Tibial nerve (tissue), 4 donors: ENCODE measurements at regions not wholly inside any gene's neighbourhood (a gene's known extent, or its start where the extent isn't known, plus 50 kb on each side); places are given as distances from the start of the nearest gene placed in this dataset.

Experiments used
- DNase-seq, 2 donors: peaks; one replicate each; pipeline ENCODE4 v3.0.0-alpha.2; 2019; ENCODE audit warnings: low spot score in 2 of 2
- H3K27ac ChIP-seq, 4 donors: fragments of 200-600 bp; sonication (generic) in 3 of 4; one replicate each; pipeline ENCODE4 v1.5.1; 2017 to 2019; ENCODE audit warnings: mild to moderate bottlenecking in 1 of 4
- H3K27me3 ChIP-seq, 2 donors: fragments of 200-600 bp; sonication (generic) in 1 of 2; one replicate each; pipeline versions ENCODE4 v1.5.1 to v1.6.0; 2017 to 2019
- H3K36me3 ChIP-seq, 3 donors: fragments of 200-600 bp; sonication (generic); one replicate each; pipeline ENCODE4 v1.5.1; 2018 to 2019
- H3K4me1 ChIP-seq, 4 donors: fragments of 200-600 bp; sonication (generic) in 3 of 4; one replicate each; pipeline ENCODE4 v1.5.1; 2017 to 2019
- H3K4me3 ChIP-seq, 4 donors: fragments of 200-600 bp; sonication (generic) in 3 of 4; one replicate each; pipeline ENCODE4 v1.5.1; 2017 to 2019; ENCODE audit warnings: mild to moderate bottlenecking in 1 of 4, moderate library complexity in 1 of 4
- H3K9me3 ChIP-seq, 4 donors: fragments of 200-600 bp; sonication (generic) in 3 of 4; one replicate each; pipeline ENCODE4 v1.5.1; 2017 to 2019
- EP300 ChIP-seq, 2 donors: sonication (generic); formaldehyde crosslinking; IDR thresholded peaks; one replicate each; pipeline ENCODE4 v1.6.1; 2017; ENCODE audit warnings: antibody characterized with exemption in 2 of 2, mild to moderate bottlenecking in 1 of 2
- POLR2A ChIP-seq, 2 donors: fragments of 450-650 bp; IDR thresholded peaks; one replicate each; pipeline ENCODE4 v1.6.1; 2017; ENCODE audit warnings: antibody characterized with exemption in 2 of 2, mild to moderate bottlenecking in 2 of 2, moderate library complexity in 2 of 2
- WGBS, 2 donors: methylation state at CpG; one replicate each; pipeline ENCODE4 v1.1.5; 2018; 5-methylcytosine and 5-hydroxymethylcytosine counted together
- TF ChIP-seq, protein P1 (sequence below), 5 experiments: fragments of 200-600 bp in 3 of 5; fragments of 450-650 bp in 2 of 5; sonication (generic) in 3 of 5; IDR thresholded peaks; one replicate each; pipeline ENCODE4 v1.5.1; 2016 to 2019; ENCODE audit warnings: antibody characterized with exemption in 5 of 5, mild to moderate bottlenecking in 3 of 5, moderate library complexity in 2 of 5

DNA sequence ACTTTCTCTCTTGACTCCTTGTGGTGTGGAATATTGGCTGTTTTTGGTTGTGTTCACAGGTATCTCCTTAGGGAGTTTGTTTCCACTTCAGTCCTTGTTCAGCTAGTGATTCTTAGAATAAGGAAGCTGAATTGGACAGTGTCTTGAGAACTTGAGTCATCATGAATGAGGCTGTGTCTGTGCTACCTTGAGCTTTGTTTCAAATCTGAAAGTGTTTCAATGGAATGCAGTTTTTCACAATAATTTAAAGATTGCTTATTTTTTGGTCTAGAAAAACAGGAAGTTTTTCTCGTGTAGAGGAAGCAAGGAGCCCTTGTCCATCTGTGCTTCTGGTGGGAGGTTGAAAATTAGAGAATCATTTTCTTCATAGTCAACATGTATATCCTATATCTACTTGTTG is 76.5 kb downstream of the ZNF518B start:
- TF ChIP-seq POLR2A (IDR thresholded peaks at IDR 0.05) (no peak), EP300 (IDR thresholded peaks at IDR 0.05) (no peak)
- TF ChIP-seq, protein P1, sequence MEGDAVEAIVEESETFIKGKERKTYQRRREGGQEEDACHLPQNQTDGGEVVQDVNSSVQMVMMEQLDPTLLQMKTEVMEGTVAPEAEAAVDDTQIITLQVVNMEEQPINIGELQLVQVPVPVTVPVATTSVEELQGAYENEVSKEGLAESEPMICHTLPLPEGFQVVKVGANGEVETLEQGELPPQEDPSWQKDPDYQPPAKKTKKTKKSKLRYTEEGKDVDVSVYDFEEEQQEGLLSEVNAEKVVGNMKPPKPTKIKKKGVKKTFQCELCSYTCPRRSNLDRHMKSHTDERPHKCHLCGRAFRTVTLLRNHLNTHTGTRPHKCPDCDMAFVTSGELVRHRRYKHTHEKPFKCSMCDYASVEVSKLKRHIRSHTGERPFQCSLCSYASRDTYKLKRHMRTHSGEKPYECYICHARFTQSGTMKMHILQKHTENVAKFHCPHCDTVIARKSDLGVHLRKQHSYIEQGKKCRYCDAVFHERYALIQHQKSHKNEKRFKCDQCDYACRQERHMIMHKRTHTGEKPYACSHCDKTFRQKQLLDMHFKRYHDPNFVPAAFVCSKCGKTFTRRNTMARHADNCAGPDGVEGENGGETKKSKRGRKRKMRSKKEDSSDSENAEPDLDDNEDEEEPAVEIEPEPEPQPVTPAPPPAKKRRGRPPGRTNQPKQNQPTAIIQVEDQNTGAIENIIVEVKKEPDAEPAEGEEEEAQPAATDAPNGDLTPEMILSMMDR (IDR thresholded peaks at IDR 0.05) = no peak
- no peaks in the 10 kb centered on the region for H3K36me3 ChIP-seq
- no peak overlapping the region for H3K27ac ChIP-seq
- WGBS, 2 donors = 17 to 18% methylated on average over 1 of the region's 1 CpG
- no peaks in the 10 kb centered on the region for H3K27me3 ChIP-seq
- DNase-seq = no peak
- no peaks in the 10 kb centered on the region for H3K4me1 ChIP-seq
- H3K4me3 ChIP-seq = no peak overlapping the region
- H3K9me3 ChIP-seq = no peaks in the 10 kb centered on the region

DNA sequence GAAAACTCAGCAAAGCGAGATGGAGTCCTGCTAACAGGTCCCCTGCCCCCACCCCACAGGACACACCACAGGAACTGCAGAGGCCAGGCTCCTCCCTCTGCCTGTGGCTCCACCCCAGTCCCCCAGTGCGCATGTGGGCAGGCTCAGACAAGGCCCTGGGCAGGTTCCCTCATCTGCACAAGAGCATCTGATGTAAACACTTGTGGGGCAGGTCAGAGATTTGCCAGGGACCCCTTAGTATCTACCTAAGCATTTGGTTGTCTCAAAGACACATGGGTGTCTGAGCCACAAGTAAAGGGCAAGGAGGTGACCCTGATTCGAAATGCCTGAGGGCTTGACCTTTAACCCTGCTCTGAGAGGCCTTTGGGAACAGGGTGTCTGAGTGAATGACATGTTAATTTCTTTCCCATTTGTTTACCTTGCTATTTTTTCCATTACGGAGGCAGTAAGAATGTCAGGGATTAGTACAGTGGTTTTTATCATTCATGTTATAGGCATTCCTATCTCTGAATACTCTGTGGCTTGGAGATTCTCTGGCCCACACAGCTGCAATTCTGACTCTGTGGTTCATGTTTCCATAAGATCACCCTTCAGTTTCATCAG is 85.3 kb downstream of the ZNF518B start:
- Histone ChIP-seq H3K4me3 (no peak overlapping the region), H3K36me3 (no peaks in the 10 kb centered on the region), H3K4me1 (no peaks in the 10 kb centered on the region), H3K27ac (no peak overlapping the region), H3K9me3 (no peaks in the 10 kb centered on the region), H3K27me3 (no peaks in the 10 kb centered on the region)
- DNase-seq = no peak
- WGBS, 2 donors = 56 to 58% methylated on average over 4 of the region's 4 CpGs
- TF ChIP-seq POLR2A (IDR thresholded peaks at IDR 0.05) (no peak), EP300 (IDR thresholded peaks at IDR 0.05) (no peak)
- TF ChIP-seq, protein P1 (IDR thresholded peaks at IDR 0.05) = no peak

GRCh38 chr4:10371121-10371520 is 86.1 kb downstream of the ZNF518B start:
- TF ChIP-seq POLR2A (IDR thresholded peaks at IDR 0.05) = no peak
- TF ChIP-seq, protein P1 (IDR thresholded peaks at IDR 0.05) = no peak
- TF ChIP-seq EP300 (IDR thresholded peaks at IDR 0.05) = no peak
- H3K9me3 ChIP-seq = no peaks in the 10 kb centered on the region
- DNase-seq = no peak
- no peaks in the 10 kb centered on the region for H3K36me3 ChIP-seq
- H3K4me3 ChIP-seq = no peak overlapping the region
- 67 to 68% methylated on average over 5 of the region's 5 CpGs for WGBS, 2 donors
- no peak overlapping the region for H3K27ac ChIP-seq
- H3K27me3 ChIP-seq = no peaks in the 10 kb centered on the region
- H3K4me1 ChIP-seq = no peaks in the 10 kb centered on the region

- WGBS, 2 donors = 85 to 94% methylated on average over 2 of the region's 2 CpGs
- DNase-seq = no peak
- no peak overlapping the region for H3K27ac ChIP-seq
- no peaks in the 10 kb centered on the region for H3K27me3 ChIP-seq
- no peak overlapping the region for H3K4me3 ChIP-seq
- no peaks in the 10 kb centered on the region for H3K9me3 ChIP-seq
- no peak for TF ChIP-seq EP300 (IDR thresholded peaks at IDR 0.05)
- TF ChIP-seq POLR2A (IDR thresholded peaks at IDR 0.05) = no peak
- TF ChIP-seq, protein P1 (IDR thresholded peaks at IDR 0.05) = no peak
- no peaks in the 10 kb centered on the region for H3K36me3 ChIP-seq
- no peaks in the 10 kb centered on the region for H3K4me1 ChIP-seq
These were observed 87.7 kb downstream of the ZNF518B start for GRCh38 chr4:10369517-10369916.

GRCh38 chr4:10366628-10367027 is 90.6 kb downstream of the ZNF518B start:
- Histone ChIP-seq H3K27me3 (no peaks in the 10 kb centered on the region), H3K4me3 (no peak overlapping the region), H3K4me1 (no peaks in the 10 kb centered on the region), H3K27ac (no peak overlapping the region), H3K36me3 (no peaks in the 10 kb centered on the region), H3K9me3 (no peaks in the 10 kb centered on the region)
- TF ChIP-seq EP300 (IDR thresholded peaks at IDR 0.05) (no peak), POLR2A (IDR thresholded peaks at IDR 0.05) (no peak)
- TF ChIP-seq, protein P1 (IDR thresholded peaks at IDR 0.05) = no peak
- DNase-seq = no peak
